ENCODE measurements at regions not wholly inside any gene's neighbourhood (a gene's known extent, or its start where the extent isn't known, plus 50 kb on each side); places are given as distances from the start of the nearest gene placed in this dataset.

DNA sequence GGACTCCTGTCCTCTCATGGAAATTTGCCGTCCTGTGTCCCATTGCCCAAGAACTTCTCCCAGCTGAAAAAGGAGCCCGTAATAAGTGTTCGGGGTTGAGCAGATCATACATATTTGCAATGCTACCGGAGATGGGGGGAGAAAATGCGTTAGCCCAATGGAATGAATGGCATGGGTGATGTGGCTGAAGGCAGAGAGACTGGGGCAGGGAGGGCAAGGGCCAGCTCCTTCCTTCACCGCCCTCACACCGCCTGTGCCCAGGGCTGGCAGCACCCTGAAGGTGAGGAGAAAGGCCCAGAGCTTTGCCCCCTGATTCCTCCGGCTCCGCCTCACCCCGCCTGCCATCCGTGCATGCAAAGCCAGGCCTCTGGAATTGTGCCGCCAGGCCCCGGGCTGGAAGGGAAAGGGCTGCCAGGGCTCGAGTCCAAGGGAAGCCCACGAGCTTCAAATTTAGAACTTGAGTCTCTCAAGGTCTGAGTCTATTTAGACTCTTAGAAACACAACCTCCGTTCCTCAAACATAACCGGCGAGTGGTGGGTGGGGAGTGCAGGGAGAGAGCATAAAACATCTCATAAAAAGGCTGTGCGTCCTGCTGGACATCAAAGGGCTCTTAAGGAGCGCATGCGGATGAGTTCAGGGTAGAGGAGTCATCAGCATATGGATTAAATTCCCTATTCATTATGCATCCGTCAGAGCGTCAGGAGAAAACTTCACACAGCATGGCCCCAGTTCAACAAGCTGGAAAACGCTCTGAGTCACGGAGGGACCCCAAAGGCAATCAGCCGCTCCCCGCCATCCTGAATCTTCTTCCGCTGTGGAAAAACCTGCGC, 121.7 kb upstream of the GLI2 start:
- in situ Hi-C loops (cut with MboI; ENCODE audit: low sequenced_read_pairs, unreplicated experiment) = no loop called here
- no peak for DNase-seq (ENCODE audit: low spot score)
- TF ChIP-seq, protein P1, sequence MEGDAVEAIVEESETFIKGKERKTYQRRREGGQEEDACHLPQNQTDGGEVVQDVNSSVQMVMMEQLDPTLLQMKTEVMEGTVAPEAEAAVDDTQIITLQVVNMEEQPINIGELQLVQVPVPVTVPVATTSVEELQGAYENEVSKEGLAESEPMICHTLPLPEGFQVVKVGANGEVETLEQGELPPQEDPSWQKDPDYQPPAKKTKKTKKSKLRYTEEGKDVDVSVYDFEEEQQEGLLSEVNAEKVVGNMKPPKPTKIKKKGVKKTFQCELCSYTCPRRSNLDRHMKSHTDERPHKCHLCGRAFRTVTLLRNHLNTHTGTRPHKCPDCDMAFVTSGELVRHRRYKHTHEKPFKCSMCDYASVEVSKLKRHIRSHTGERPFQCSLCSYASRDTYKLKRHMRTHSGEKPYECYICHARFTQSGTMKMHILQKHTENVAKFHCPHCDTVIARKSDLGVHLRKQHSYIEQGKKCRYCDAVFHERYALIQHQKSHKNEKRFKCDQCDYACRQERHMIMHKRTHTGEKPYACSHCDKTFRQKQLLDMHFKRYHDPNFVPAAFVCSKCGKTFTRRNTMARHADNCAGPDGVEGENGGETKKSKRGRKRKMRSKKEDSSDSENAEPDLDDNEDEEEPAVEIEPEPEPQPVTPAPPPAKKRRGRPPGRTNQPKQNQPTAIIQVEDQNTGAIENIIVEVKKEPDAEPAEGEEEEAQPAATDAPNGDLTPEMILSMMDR (IDR thresholded peaks at IDR 0.05; ENCODE audit: borderline replicate concordance, control extremely low read depth, extremely low read depth, insufficient read depth, missing control alignments) = no peak

DNA sequence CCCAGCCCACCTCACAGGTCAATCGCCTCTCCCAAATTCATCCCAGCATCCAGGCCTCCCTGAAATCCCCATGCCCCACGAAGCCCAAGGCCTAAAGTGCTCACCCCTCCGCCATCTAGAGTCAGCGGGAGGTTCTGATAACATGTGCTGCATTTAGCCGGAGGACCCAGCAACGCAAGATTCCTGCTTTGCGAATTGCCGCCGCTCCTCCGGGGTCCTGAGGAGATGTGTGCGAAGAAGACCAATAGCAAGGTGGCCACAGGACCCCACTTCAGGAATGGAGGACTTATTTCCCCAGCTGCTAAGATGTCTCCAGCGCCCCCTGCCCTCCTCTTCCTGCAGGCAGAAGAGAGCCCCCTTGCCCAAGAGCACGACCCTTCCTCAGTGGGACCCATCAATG, 120.8 kb upstream of the GLI2 start:
- TF ChIP-seq, protein P1 (IDR thresholded peaks at IDR 0.05; ENCODE audit: borderline replicate concordance, control extremely low read depth, extremely low read depth, insufficient read depth, missing control alignments) = no peak
- no peak for DNase-seq (ENCODE audit: low spot score)
- in situ Hi-C loops (cut with MboI; ENCODE audit: low sequenced_read_pairs, unreplicated experiment) = no loop called here

DNA sequence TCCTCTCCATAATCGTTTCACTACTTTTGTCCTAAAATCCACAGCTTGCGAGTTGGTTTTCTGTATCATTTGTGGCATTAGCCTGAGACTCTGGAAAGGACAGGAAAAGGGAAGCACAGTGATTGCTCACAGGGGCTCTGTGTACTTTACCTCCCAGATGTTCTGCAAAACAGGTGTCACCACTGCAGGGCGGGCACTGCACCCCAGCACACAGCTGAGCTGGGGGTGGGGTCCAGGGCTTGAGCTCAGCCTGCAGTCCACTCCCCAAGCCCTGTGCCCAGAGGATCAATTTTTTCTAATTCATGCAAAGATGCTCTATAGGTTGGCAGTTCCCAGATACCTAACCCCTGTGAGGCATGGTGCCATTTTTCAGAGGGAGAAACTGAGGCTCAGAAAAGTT, 119.4 kb upstream of the GLI2 start:
- TF ChIP-seq, protein P1 (IDR thresholded peaks at IDR 0.05; ENCODE audit: borderline replicate concordance, control extremely low read depth, extremely low read depth, insufficient read depth, missing control alignments) = no peak
- DNase-seq (ENCODE audit: low spot score) = no peak
- in situ Hi-C loops (cut with MboI; ENCODE audit: low sequenced_read_pairs, unreplicated experiment) = no loop called here

DNA sequence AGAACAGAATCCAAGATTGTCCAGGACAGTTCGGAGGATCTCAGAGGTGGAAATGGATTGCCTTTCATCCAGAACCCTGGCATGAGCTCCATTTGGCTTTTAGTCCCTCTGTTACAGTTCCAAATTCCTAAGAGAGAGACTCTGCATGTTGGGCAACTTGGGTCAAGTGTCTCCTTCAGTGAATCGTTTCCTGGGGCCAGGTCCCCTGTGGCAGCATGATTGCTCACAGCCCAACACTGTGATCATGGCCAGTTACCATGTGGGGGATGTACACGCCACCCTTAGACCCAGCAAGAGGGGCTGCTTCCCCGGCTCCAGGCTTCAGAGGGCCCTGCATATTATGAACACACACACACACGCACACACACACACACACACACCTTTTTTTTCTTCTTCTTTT, 118.6 kb upstream of the GLI2 start:
- in situ Hi-C loops (cut with MboI; ENCODE audit: low sequenced_read_pairs, unreplicated experiment) = no loop called here

DNA sequence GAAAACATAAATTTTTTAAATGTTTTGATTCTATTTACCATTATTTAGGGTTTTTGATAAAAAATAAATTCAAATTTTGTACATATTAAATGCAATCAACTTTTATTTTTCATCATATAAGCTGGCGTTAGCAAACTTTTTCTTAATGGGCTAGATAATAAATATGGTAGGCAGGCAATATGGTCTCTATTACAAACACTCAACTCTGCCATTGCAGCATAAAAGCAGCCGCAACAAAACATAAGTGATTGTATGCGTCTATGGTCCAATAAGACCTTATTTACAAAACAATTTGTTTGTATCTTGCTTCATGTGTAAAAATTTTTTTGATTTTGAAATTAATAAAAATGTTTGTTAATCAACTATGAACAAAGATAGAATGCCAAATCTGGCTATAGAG, 116.8 kb upstream of the GLI2 start:
- TF ChIP-seq, protein P1 (IDR thresholded peaks at IDR 0.05; ENCODE audit: borderline replicate concordance, control extremely low read depth, extremely low read depth, insufficient read depth, missing control alignments) = no peak
- no peak for DNase-seq (ENCODE audit: low spot score)
- in situ Hi-C loops (cut with MboI; ENCODE audit: low sequenced_read_pairs, unreplicated experiment) = no loop called here

More for the DNA sequence above, 118.6 kb upstream of the GLI2 start:
- TF ChIP-seq, protein P1 (IDR thresholded peaks at IDR 0.05; ENCODE audit: borderline replicate concordance, control extremely low read depth, extremely low read depth, insufficient read depth, missing control alignments) = no peak
- no peak for DNase-seq (ENCODE audit: low spot score)

DNA sequence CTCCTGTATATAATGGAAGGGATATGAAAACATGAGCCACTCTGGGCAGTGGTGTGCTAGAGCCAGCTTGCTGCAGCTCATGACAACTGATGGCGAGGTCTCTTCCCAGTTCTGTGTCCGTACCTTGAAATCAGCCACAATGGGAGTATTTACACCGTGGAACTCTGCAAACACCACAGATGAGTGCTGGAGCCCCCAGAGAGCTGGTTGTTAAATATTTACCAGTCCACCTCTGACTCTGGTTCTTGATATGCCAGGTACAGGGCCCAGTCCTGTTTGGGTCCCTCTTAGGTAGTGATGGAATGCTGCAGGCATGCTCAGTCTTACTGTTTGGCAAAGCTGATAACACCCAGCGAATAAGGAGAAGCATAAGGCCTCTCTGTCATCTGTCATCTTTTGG, 116.1 kb upstream of the GLI2 start:
- in situ Hi-C loops (cut with MboI; ENCODE audit: low sequenced_read_pairs, unreplicated experiment) = no loop called here
- DNase-seq (ENCODE audit: low spot score) = no peak
- TF ChIP-seq, protein P1 (IDR thresholded peaks at IDR 0.05; ENCODE audit: borderline replicate concordance, control extremely low read depth, extremely low read depth, insufficient read depth, missing control alignments) = no peak
